ENCODE measurements at regions not wholly inside any gene's neighbourhood (a gene's known extent, or its start where the extent isn't known, plus 50 kb on each side); places are given as distances from the start of the nearest gene placed in this dataset.

- H3K27me3 Mint-ChIP-seq (ENCODE audit: low read depth), result no peaks in the 10 kb centered on the region
- H3K9me3 Mint-ChIP-seq, result no peaks in the 10 kb centered on the region
- H3K4me1 Mint-ChIP-seq (ENCODE audit: low read depth), result no peaks in the 10 kb centered on the region
- H3K36me3 Mint-ChIP-seq (ENCODE audit: low read depth), result no peaks in the 10 kb centered on the region
- H3K4me3 Mint-ChIP-seq, result no peak overlapping the region
- no peak overlapping the region for H3K27ac Mint-ChIP-seq
Observed at GRCh38 chr17:79680318-79680695, 50.4 kb upstream of the ENPP7 start.

- no peak overlapping the region for H3K4me3 Mint-ChIP-seq
- H3K4me1 Mint-ChIP-seq (ENCODE audit: low read depth), result no peaks in the 10 kb centered on the region
- H3K27me3 Mint-ChIP-seq (ENCODE audit: low read depth), result no peaks in the 10 kb centered on the region
- no peak overlapping the region for H3K27ac Mint-ChIP-seq
- H3K9me3 Mint-ChIP-seq, result no peaks in the 10 kb centered on the region
- no peaks in the 10 kb centered on the region for H3K36me3 Mint-ChIP-seq (ENCODE audit: low read depth)
Observed at GRCh38 chr17:79679631-79680317, 51.0 kb upstream of the ENPP7 start.

DNA sequence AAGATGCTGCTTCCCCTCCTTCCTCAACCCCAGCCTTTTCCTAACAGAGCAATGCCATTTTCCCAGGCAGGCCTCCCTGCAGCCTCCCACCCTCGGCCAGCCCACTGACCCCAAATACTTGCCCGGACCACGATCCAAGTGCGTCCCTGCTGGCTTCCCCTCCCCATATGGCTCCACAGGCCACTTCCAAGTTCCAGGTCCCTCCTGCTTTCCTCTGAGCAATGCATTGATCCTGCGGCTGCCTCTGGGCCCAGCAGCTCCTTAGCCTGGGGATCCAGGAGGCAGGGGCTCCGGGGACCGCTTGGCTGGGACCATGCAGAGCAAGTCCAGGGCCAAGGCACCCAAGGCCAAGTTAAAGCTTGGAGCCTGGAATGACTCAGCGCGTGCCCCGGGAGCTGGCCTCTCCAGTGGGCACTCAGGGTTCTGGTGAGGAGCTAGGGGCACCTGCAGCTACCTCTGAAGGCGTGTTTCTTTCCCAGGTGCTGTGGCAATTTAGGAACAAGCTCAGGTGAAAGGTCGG is 51.9 kb upstream of the ENPP7 start:
- H3K27ac Mint-ChIP-seq, result no peak overlapping the region
- H3K27me3 Mint-ChIP-seq (ENCODE audit: low read depth), result no peaks in the 10 kb centered on the region
- no peak overlapping the region for H3K4me3 Mint-ChIP-seq
- H3K36me3 Mint-ChIP-seq (ENCODE audit: low read depth), result no peaks in the 10 kb centered on the region
- peaks cover 6% of the 10 kb centered on the region for H3K9me3 Mint-ChIP-seq
- no peaks in the 10 kb centered on the region for H3K4me1 Mint-ChIP-seq (ENCODE audit: low read depth)

DNA sequence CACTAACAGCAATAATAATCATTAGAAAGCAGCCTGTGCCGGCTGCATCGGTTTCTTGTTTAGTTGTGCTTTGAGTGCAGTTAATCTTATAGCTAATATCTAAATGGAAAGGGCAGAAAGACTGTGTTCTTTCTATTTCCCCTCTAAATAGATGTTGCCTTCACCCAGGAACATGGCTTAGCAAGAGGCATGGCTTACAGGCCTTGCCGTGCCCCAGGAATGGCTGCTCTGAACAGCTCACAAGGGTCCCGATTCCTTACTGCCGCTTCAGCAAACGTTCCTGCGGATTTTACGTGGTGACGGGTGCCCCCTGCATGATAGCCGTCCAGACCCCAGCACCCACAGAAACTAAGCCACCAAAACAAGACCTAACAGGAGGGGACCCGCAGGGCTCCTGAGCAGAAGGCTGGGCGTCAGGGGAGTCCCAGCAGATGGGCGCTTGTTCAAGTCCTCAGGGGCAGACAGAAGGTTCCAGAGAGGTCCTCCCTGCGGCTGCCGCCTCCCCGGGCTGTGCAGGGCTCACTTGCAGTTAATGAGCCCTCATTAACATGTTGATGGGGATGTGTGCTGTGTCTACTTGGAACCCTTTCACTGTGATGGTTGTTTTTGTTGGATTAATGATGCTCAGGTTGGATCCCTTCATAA is 52.5 kb upstream of the ENPP7 start:
- H3K27ac Mint-ChIP-seq, result no peak overlapping the region
- no peak overlapping the region for H3K4me3 Mint-ChIP-seq
- no peaks in the 10 kb centered on the region for H3K27me3 Mint-ChIP-seq (ENCODE audit: low read depth)
- no peaks in the 10 kb centered on the region for H3K4me1 Mint-ChIP-seq (ENCODE audit: low read depth)
- peaks cover 12% of the 10 kb centered on the region for H3K9me3 Mint-ChIP-seq
- peaks cover 1% of the 10 kb centered on the region for H3K36me3 Mint-ChIP-seq (ENCODE audit: low read depth)

DNA sequence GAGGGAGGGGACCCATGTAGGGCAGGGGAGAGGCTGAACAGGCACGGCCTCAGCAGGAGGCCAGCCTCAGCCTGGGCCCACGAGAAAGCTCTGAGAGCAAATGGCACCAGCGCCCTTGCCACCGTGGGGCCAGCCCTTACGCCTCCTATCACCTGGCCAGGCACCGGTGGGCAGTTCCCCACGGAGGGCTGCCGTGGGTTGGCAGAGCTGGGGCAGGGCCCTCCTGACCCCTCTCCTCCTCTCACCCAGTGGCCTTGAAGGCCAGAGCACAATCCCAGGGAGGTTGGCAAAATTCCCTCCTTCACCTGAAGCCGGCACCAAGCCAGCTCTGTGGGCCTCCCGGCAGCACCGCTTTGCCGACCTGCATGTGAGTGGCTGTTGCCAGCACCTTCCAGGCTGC is 53.1 kb upstream of the ENPP7 start:
- peaks cover 15% of the 10 kb centered on the region for H3K9me3 Mint-ChIP-seq
- H3K27me3 Mint-ChIP-seq (ENCODE audit: low read depth), result no peaks in the 10 kb centered on the region
- peaks cover 1% of the 10 kb centered on the region for H3K36me3 Mint-ChIP-seq (ENCODE audit: low read depth)
- H3K4me3 Mint-ChIP-seq, result no peak overlapping the region
- no peaks in the 10 kb centered on the region for H3K4me1 Mint-ChIP-seq (ENCODE audit: low read depth)
- H3K27ac Mint-ChIP-seq, result no peak overlapping the region

GRCh38 chr17:79676796-79677195 is 53.9 kb upstream of the ENPP7 start:
- peaks cover 21% of the 10 kb centered on the region for H3K9me3 Mint-ChIP-seq
- peaks cover 1% of the 10 kb centered on the region for H3K36me3 Mint-ChIP-seq (ENCODE audit: low read depth)
- no peaks in the 10 kb centered on the region for H3K27me3 Mint-ChIP-seq (ENCODE audit: low read depth)
- H3K4me1 Mint-ChIP-seq (ENCODE audit: low read depth), result no peaks in the 10 kb centered on the region
- no peak overlapping the region for H3K27ac Mint-ChIP-seq
- H3K4me3 Mint-ChIP-seq, result no peak overlapping the region

GRCh38 chr17:79675413-79675725 is 55.4 kb upstream of the ENPP7 start:
- no peaks in the 10 kb centered on the region for H3K27me3 Mint-ChIP-seq (ENCODE audit: low read depth)
- peaks cover 1% of the 10 kb centered on the region for H3K36me3 Mint-ChIP-seq (ENCODE audit: low read depth)
- H3K4me1 Mint-ChIP-seq (ENCODE audit: low read depth), result no peaks in the 10 kb centered on the region
- H3K9me3 Mint-ChIP-seq, result peaks cover 21% of the 10 kb centered on the region
- no peak overlapping the region for H3K27ac Mint-ChIP-seq
- H3K4me3 Mint-ChIP-seq, result no peak overlapping the region

- H3K4me3 Mint-ChIP-seq, result no peak overlapping the region
- H3K36me3 Mint-ChIP-seq (ENCODE audit: low read depth), result peaks cover 1% of the 10 kb centered on the region
- no peaks in the 10 kb centered on the region for H3K4me1 Mint-ChIP-seq (ENCODE audit: low read depth)
- no peaks in the 10 kb centered on the region for H3K27me3 Mint-ChIP-seq (ENCODE audit: low read depth)
- H3K27ac Mint-ChIP-seq, result no peak overlapping the region
- H3K9me3 Mint-ChIP-seq, result peaks cover 21% of the 10 kb centered on the region
Observed at GRCh38 chr17:79674506-79675412, 56.0 kb upstream of the ENPP7 start.

DNA sequence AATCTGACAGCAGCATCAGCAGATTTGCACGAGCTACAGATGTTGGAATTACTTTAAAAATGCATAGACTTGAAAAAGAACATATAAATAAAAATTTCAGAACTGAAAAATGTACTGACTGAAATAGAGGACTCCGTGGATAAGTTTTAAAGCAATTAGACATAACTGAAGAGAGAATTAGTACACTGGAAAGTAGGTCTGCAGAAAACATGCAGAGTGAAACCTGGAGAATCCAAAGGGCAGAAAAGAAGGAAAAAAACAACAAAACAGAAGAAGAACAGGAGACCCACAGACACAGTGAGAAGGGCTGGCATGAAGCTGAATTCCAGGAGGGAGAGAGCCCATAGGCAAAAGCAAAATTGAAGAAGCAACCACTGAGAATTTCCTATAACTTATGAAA is 57.2 kb upstream of the ENPP7 start:
- Mint-ChIP-seq H3K27ac (no peak overlapping the region), H3K9me3 (peaks cover 21% of the 10 kb centered on the region), H3K4me1 (ENCODE audit: low read depth) (no peaks in the 10 kb centered on the region), H3K27me3 (ENCODE audit: low read depth) (no peaks in the 10 kb centered on the region), H3K4me3 (no peak overlapping the region), H3K36me3 (ENCODE audit: low read depth) (peaks cover 1% of the 10 kb centered on the region)

DNA sequence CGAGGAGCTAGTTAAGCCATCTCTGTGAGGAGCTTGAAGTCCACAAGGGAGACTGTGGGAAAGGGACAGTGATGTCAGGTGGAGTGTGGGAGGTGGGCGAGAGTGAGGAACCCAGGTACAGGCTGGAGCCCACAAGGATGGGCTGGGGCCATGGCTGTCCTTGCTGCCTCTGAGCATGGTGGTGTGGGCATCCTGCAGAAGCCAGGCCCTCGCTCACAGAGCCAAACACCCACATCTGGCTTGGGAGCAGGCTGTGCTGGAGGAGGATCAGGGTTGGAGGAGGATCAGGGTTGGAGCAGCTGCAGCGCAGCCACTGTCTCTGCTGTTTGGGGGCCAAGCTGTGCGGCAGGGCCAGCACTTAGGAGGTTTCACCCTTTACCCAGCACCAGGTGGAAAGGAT is 58.2 kb upstream of the ENPP7 start:
- Mint-ChIP-seq H3K36me3 (ENCODE audit: low read depth) (peaks cover 1% of the 10 kb centered on the region), H3K27me3 (ENCODE audit: low read depth) (no peaks in the 10 kb centered on the region), H3K9me3 (peaks cover 21% of the 10 kb centered on the region), H3K4me3 (no peak overlapping the region), H3K27ac (no peak overlapping the region), H3K4me1 (ENCODE audit: low read depth) (no peaks in the 10 kb centered on the region)

DNA sequence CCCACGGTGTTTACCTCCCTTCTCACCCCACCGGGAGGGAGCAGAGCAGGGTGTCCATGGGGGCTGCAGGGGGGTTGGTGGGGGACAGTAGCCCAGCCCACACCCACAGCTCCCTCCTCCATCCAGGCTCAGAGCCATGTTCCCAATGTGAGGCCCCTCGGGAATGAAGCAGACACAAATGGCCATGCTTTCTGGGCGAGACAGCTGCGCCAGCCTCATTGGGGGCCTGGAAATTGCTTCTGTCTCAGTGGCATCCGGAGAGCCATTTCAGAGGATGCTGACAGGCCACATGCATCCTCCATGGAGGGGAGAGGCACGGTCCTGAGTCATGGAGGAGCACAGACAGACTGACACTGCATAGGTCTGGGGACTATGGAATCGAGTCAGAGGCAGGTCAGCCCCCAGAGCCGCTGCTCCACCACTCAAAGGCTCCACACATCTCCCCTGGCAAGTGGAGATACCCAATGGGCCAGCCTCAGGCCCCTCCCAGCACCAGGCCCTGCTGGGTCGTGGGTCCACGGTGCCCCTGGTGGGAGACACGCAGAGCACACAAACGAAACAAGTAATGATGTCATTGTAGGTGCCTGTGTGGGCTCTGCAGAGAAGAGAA is 59.6 kb upstream of the ENPP7 start:
- H3K4me3 Mint-ChIP-seq, result no peak overlapping the region
- no peaks in the 10 kb centered on the region for H3K4me1 Mint-ChIP-seq (ENCODE audit: low read depth)
- no peaks in the 10 kb centered on the region for H3K27me3 Mint-ChIP-seq (ENCODE audit: low read depth)
- peaks cover 1% of the 10 kb centered on the region for H3K36me3 Mint-ChIP-seq (ENCODE audit: low read depth)
- H3K9me3 Mint-ChIP-seq, result peaks cover 21% of the 10 kb centered on the region
- no peak overlapping the region for H3K27ac Mint-ChIP-seq

DNA sequence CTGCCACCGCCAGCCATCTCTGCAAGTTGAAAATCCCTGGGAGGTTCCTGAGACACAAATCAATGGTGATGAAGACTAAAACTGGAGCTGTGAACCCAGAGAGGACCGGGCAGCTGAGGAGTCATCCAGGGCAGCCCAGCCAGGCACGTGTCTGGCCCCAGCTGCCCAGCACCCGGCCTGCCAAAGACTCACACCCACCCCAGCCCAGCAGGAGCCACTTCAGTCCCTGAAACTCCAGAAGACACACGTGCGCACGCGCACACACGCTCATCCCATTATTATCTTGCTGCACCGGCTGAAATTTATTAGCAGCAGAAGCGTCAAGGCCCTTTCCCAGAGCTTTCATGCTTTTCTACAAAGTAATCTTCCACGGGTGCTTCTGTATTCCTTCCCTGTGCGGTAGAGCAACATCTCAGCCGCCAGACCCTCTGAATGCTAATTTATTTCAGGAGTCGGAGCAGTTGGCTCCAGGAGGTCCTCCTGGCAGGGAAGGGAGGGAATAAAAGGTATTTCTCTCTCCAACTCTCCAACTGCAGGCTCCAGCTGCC is 59.8 kb upstream of the RBFOX3 start:
- Mint-ChIP-seq H3K27ac (no peak overlapping the region), H3K4me3 (no peak overlapping the region), H3K36me3 (ENCODE audit: low read depth) (peaks cover 1% of the 10 kb centered on the region), H3K27me3 (ENCODE audit: low read depth) (no peaks in the 10 kb centered on the region), H3K9me3 (peaks cover 21% of the 10 kb centered on the region), H3K4me1 (ENCODE audit: low read depth) (no peaks in the 10 kb centered on the region)

GRCh38 chr17:79669861-79670260 is 59.0 kb upstream of the RBFOX3 start:
- Mint-ChIP-seq H3K27ac (no peak overlapping the region), H3K4me3 (no peak overlapping the region), H3K9me3 (peaks cover 21% of the 10 kb centered on the region), H3K4me1 (ENCODE audit: low read depth) (no peaks in the 10 kb centered on the region), H3K36me3 (ENCODE audit: low read depth) (peaks cover 1% of the 10 kb centered on the region), H3K27me3 (ENCODE audit: low read depth) (peaks cover 7% of the 10 kb centered on the region)
